Body of pancreas (tissue), 4 donors: ENCODE measurements at regions not wholly inside any gene's neighbourhood (a gene's known extent, or its start where the extent isn't known, plus 50 kb on each side); places are given as distances from the start of the nearest gene placed in this dataset.

Source experiments
- ATAC-seq: fragments of 150-250 bp; one replicate; pipeline ENCODE4 v1.9.1; 2016
- DNase-seq, 4 donors: peaks; one replicate each; pipeline ENCODE4 v3.0.0-alpha.2; 2019
- H3K27ac ChIP-seq, 4 donors: fragments of 200-600 bp; sonication (generic); 1 replicate in 3 of 4; 2 replicates in 1 of 4; pipeline versions ENCODE4 v1.5.1 to v1.6.1; 2016 to 2019; ENCODE audit warnings: mild to moderate bottlenecking in 1 of 4, mixed read lengths in 1 of 4, moderate library complexity in 1 of 4
- H3K27me3 ChIP-seq, 2 donors: fragments of 200-600 bp; sonication (generic); one replicate each; pipeline ENCODE4 v1.6.0; 2016; ENCODE audit warnings: mild to moderate bottlenecking in 1 of 2
- H3K36me3 ChIP-seq, 2 donors: fragments of 200-600 bp; sonication (generic); replicated peaks in 1 of 2; 2 replicates each; pipeline ENCODE4 v1.5.1; 2016; ENCODE audit warnings: low read depth in 2 of 2; ENCODE audit not compliant: insufficient read depth in 1 of 2
- H3K4me1 ChIP-seq: fragments of 200-600 bp; sonication (generic); one replicate; pipeline ENCODE4 v1.6.0; 2016
- H3K4me3 ChIP-seq, 2 donors: fragments of 200-600 bp; sonication (generic); 1 replicate in 1 of 2; 2 replicates in 1 of 2; pipeline ENCODE4 v1.5.1; 2016 to 2019
- H3K9me3 ChIP-seq, 3 donors: fragments of 200-600 bp; sonication (generic); 1 replicate in 2 of 3; 2 replicates in 1 of 3; pipeline ENCODE4 v1.5.1; 2016
- CTCF ChIP-seq, 7 experiments: fragments of 450-650 bp in 4 of 7; fragments of 200-600 bp in 3 of 7; sonication (generic) in 3 of 7; IDR thresholded peaks; one replicate each; pipeline ENCODE4 v1.5.1; 2016 to 2019; ENCODE audit warnings: antibody characterized with exemption in 7 of 7
- POLR2A ChIP-seq, 3 donors: fragments of 450-650 bp; IDR thresholded peaks; one replicate each; pipeline ENCODE4 v1.6.1; 2016; ENCODE audit warnings: antibody characterized with exemption in 3 of 3, mild to moderate bottlenecking in 2 of 3
- whole genome bisulfite sequencing, 2 donors: methylation state at CpG; one replicate each; pipeline ENCODE4 v1.1.5; 2017; 5-methylcytosine and 5-hydroxymethylcytosine counted together
- intact Hi-C: fragments of 100-400 bp; cut with DNase I; formaldehyde crosslinking; loops from one replicate; pipeline ENCODE4 v1.15.1; 2023

GRCh38 chr3:3745693-3746092 lies 53.5 kb upstream of the LRRN1 start:
- ATAC-seq (no peak), DNase-seq (no peak)
- 40 to 56% methylated on average over 1 of the region's 1 CpG for WGBS, 2 donors
- Histone ChIP-seq H3K36me3 (no peaks in the 10 kb centered on the region), H3K4me3 (no peak overlapping the region), H3K9me3 (no peaks in the 10 kb centered on the region), H3K4me1 (no peaks in the 10 kb centered on the region), H3K27ac (no peak overlapping the region), H3K27me3 (no peaks in the 10 kb centered on the region)
- TF ChIP-seq CTCF (IDR thresholded peaks at IDR 0.05) (no peak), POLR2A (IDR thresholded peaks at IDR 0.05) (no peak)
- intact Hi-C loops: no loop called here

- no peaks in the 10 kb centered on the region for H3K27me3 ChIP-seq
- WGBS, 2 donors: 87 to 96% methylated on average over 6 of the region's 6 CpGs
- ATAC-seq: no peak
- no peak for TF ChIP-seq POLR2A (IDR thresholded peaks at IDR 0.05)
- no peak for TF ChIP-seq CTCF (IDR thresholded peaks at IDR 0.05)
- H3K36me3 ChIP-seq: no peaks in the 10 kb centered on the region
- H3K27ac ChIP-seq: no peak overlapping the region
- H3K4me3 ChIP-seq: no peak overlapping the region
- no peak for DNase-seq
- no peaks in the 10 kb centered on the region for H3K9me3 ChIP-seq
- no peaks in the 10 kb centered on the region for H3K4me1 ChIP-seq
- intact Hi-C loops: no loop called here
Measured at GRCh38 chr3:3744826-3745225, 54.4 kb upstream of the LRRN1 start.

- Histone ChIP-seq H3K36me3 (no peaks in the 10 kb centered on the region), H3K4me3 (no peak overlapping the region), H3K4me1 (no peaks in the 10 kb centered on the region), H3K9me3 (no peaks in the 10 kb centered on the region), H3K27ac (no peak overlapping the region), H3K27me3 (no peaks in the 10 kb centered on the region)
- no peak for TF ChIP-seq CTCF (IDR thresholded peaks at IDR 0.05)
- TF ChIP-seq POLR2A (IDR thresholded peaks at IDR 0.05): no peak
- intact Hi-C loops: no loop called here
- no peak for DNase-seq
- no peak for ATAC-seq
- WGBS, 2 donors: 75 to 90% methylated on average over 3 of the region's 3 CpGs
Measured at GRCh38 chr3:3743754-3744153, 55.5 kb upstream of the LRRN1 start.

- Histone ChIP-seq H3K36me3 (no peaks in the 10 kb centered on the region), H3K27me3 (no peaks in the 10 kb centered on the region), H3K27ac (no peak overlapping the region), H3K4me3 (no peak overlapping the region), H3K4me1 (no peaks in the 10 kb centered on the region), H3K9me3 (no peaks in the 10 kb centered on the region)
- ATAC-seq (no peak), DNase-seq (no peak)
- intact Hi-C loops: no loop called here
- TF ChIP-seq POLR2A (IDR thresholded peaks at IDR 0.05) (no peak), CTCF (IDR thresholded peaks at IDR 0.05) (no peak)
- whole genome bisulfite sequencing, 2 donors: 81 to 82% methylated on average over 4 of the region's 4 CpGs
Measured at GRCh38 chr3:3740061-3740460, 59.2 kb upstream of the LRRN1 start.

GRCh38 chr3:3739330-3740060 lies 59.7 kb upstream of the LRRN1 start:
- 84 to 91% methylated on average over 9 of the region's 9 CpGs for WGBS, 2 donors
- Histone ChIP-seq H3K4me3 (no peak overlapping the region), H3K27ac (no peak overlapping the region), H3K9me3 (no peaks in the 10 kb centered on the region), H3K36me3 (no peaks in the 10 kb centered on the region), H3K27me3 (no peaks in the 10 kb centered on the region), H3K4me1 (no peaks in the 10 kb centered on the region)
- DNase-seq: no peak
- ATAC-seq: no peak
- intact Hi-C loops: no loop called here
- TF ChIP-seq POLR2A (IDR thresholded peaks at IDR 0.05): no peak
- no peak for TF ChIP-seq CTCF (IDR thresholded peaks at IDR 0.05)
